T follicular helper cell (primary cell): ENCODE measurements at regions not wholly inside any gene's neighbourhood (a gene's known extent, or its start where the extent isn't known, plus 50 kb on each side); places are given as distances from the start of the nearest gene placed in this dataset.
"Not testable (repeated sequence)": the region's sequence is repeated elsewhere in the genome, so short reads cannot be mapped to it uniquely, and the experiment has no call there.

Experiments
- DNase-seq: peaks from one replicate; pipeline ENCODE4 v3.0.0-alpha.2; 2020; ENCODE audit warnings: low read depth

- not testable (repeated sequence) for DNase-seq
Measured at GRCh38 chr2:87574193-87575119, 173.4 kb upstream of the PLGLB2 start.

DNA sequence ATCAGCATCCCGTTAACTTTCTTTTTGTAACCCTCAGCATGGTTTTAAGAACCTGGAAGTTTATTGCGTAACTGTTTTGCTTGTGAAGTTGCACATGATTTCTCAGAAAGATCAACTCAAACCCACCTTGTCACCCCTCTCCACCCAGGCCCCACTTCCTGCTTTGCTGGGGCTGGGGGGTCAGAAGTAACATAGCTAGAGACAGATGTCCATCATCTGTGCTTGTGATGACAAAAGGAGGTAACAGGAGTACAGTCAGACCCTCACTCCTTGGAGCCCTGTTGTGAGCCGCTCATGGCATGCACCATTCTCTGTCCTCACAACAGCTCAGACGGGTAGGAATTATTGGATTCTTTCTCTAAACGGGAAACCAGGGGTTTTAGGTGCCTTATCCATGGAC, 172.7 kb upstream of the PLGLB2 start:
- not testable (repeated sequence) for DNase-seq

DNA sequence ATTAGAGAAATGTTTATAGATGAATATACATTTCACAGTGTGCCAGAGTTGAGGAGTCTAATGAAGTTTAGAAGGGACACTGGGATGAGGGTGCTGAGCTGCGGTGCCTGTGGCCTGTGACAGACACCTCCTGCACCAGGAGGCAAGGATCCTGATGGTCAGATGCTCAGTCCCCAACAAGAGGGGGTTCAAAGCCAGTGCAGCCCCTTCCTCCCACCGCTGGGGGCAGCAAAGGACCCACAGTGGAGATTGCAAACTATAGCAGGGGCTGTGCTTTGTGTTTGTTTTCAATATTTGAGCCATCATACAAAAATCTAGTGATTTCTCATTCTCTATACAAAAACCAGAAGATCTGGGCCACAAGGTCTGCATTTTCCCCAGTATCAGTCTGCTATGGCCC, 170.5 kb upstream of the PLGLB2 start:
- DNase-seq, result not testable (repeated sequence)

DNA sequence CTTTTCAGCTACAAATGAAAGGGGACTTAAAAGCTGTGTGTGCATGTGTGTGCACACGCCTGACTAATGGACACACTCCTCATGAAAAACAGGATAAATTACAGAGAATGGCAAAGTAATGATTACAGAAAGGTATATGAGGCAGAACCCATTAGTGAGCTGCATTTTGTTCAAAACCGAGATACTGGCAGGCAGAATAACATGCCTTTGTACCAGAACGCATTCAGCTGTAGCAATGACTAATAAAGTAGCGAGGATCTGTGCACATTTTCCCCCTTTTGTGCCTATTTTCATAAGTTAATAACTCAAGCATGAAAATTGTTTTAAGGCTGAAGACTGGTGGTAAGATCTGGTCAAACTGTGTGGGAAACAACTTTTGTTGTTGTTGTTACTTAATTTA, 165.7 kb upstream of the PLGLB2 start:
- DNase-seq, result not testable (repeated sequence)

DNA sequence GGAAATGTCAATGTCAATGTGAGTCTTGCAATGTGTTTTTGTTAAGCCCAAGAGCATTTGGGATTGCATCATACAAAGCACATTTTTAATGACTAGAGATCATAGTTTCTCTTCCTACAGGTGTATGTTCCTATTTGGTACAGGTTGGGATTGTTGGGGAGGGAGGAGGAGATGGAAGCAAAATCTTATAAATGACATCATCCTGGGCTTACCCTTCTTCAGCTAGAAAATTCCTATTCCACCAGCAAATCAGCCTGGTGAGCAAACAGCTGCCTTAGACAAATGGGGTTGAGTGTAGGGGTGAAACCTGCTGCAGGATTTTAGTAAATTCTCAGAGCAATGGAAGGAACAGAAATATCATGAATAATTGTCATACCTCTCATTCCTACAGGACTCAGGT, 165.3 kb upstream of the PLGLB2 start:
- not testable (repeated sequence) for DNase-seq

GRCh38 chr2:87583370-87583769, 164.5 kb upstream of the PLGLB2 start:
- DNase-seq, result not testable (repeated sequence)

DNA sequence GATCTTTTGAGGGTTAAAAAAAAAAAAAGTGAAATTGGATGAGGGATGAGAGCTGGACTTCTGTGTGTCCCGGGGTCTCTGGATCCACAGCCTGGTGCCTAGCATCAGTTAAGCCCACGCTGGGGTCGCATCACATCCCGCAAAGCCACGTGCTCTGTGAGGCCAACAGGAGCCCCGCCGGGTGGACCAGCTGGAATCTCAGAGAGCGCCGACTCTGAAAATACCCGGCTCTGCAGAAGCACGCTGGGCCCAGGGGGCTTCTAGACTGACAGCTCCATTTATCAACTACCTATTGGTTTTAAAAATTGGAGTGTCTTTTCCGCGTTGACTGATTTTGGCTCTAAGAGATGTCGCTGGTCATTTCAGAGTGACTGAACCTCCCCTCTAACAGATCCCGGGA, 164.1 kb upstream of the PLGLB2 start:
- DNase-seq, result not testable (repeated sequence)

DNA sequence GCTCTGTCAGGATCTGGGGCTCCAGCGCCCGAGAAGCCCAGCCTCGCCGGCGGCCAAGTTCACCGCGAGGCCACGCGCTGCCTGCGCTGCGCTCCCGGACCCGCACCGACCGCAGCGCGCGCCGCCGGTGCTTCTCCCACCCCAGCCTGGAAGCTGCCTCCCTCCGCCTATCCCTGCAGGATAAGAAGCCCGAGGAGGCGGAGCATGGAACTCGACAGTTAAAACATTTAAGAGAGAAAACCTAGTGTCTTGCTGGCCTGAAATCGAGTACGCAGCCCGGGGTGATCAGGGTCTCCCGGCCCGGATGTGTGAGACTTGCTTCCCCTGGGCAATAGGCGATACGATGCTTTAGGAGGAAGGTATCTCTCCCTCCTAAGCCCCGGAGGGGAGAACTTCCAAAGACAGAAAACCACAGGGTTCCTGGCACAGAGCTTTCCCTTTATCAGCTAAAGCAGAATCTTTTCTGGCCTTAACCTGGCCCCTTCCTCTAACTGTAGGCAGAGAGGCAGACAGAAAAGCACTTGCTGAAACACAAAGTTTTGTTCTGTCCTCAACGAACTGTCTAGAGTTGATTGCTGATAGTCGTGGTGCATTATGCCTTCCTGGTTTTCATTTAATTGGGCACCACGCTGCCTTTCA, 163.5 kb upstream of the PLGLB2 start:
- DNase-seq, result not testable (repeated sequence)

DNA sequence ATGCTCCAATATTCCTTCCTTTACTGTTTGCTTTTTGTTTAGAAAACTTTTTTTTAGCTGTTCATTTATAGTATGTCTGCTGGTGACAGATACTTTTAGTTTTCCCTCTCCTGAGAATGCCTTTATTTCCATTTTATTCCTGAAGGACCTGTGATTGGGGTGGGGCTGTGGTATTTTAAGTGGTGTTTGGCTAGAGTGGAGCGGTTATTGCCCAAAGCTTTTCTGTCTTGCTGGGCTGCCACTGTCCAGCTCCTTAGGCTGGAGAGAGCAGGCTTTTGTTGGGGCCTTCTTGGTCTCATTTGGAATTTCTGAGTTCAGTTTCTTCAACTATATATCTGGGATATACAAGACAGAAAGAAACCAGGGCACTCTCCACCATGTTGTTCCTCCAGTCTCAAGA, 160.0 kb upstream of the PLGLB2 start:
- DNase-seq, result not testable (repeated sequence)

DNA sequence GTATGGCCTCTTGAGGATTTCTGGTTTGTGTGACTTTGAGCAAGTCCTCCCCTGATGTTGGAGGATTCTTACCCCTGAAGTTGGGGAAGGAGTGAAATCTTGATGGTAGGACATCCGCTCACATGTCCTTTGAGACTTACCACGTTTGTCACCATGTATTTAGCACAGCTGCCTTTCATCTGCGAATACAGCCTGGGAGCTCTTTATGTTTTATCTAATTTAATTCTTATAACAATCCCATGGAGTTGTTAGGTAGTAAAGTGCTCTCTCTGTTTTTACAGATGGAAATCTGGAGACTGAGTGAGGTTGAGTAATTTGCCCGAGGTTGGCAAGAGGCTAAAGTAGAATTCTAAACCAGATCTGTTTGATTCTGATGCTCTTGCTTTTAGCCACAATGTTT, 154.9 kb upstream of the PLGLB2 start:
- DNase-seq, result not testable (repeated sequence)

GRCh38 chr2:87593784-87594610, 153.9 kb upstream of the PLGLB2 start:
- DNase-seq, result peak; percentile 23

- DNase-seq, result not testable (repeated sequence)
Measured at GRCh38 chr2:87594611-87594992, 153.3 kb upstream of the PLGLB2 start.

GRCh38 chr2:87595017-87595416, 152.9 kb upstream of the PLGLB2 start:
- not testable (repeated sequence) for DNase-seq

GRCh38 chr2:87600961-87601360, 146.9 kb upstream of the PLGLB2 start:
- not testable (repeated sequence) for DNase-seq

DNA sequence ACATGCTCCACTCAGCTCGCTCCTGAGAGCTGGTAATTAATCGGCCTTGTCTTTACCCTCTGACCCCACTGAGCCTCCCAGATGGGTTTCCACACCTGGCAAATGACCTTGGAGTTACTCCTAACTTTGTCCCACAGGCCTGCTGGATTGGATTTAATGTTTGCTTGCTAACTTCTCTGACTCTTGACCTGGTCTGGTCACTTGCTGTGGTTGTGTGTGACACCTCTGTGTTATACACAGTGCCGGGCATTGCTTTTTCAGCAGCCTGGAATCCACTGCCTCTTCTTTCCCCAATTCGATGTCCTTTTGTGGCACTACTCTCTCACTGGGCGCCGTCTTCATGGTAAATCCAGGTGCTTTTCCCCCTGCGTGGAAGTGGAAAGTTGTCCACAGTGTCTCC, 145.8 kb upstream of the PLGLB2 start:
- not testable (repeated sequence) for DNase-seq

DNA sequence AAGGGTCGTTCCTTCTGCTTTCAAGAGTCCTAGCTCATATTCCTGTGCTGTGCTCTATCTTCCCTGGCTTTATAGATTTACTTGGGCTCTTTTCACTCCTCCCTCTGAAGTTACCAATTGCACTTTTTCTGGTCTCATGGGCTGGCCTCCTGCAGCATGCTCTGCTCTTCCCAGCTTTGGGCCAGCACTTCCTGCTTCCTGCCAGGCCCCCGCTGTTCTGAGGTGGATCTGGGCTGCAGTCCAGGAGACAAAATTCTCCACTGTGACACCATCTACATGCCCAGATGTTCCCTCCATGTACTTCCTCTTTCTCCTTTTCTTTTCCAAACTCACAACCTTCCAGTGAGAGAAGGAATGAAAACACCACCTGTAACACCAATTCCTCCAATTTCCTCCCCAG, 145.2 kb upstream of the PLGLB2 start:
- DNase-seq, result not testable (repeated sequence)

GRCh38 chr2:87603418-87604278, 144.2 kb upstream of the PLGLB2 start:
- not testable (repeated sequence) for DNase-seq

- DNase-seq, result not testable (repeated sequence)
Measured at GRCh38 chr2:87604279-87604818, 143.5 kb upstream of the PLGLB2 start.

DNA sequence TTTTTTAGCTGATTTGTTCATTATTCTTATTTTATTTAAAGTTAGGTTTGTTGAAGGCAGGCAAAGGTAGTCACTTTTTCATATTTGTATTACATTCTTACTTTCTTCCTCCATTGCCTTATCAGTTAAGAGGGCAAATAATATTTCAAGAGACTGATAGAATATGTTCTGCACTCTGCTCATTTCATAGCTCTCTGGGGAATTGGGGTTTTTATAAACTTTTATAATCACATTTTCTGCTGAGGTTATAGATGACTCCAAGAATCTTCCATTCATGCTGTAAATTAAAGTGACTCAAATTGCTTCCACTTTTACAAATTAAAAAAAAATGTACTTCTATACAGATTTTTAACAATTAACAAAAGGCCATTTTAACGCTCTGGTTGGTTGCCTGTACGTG, 142.9 kb upstream of the PLGLB2 start:
- DNase-seq, result not testable (repeated sequence)

- DNase-seq, result not testable (repeated sequence)
Measured at GRCh38 chr2:87608377-87609166, 139.3 kb upstream of the PLGLB2 start.
